ENCODE measurements at regions not wholly inside any gene's neighbourhood (a gene's known extent, or its start where the extent isn't known, plus 50 kb on each side); places are given as distances from the start of the nearest gene placed in this dataset.

GRCh38 chr21:28654406-28654805 lies 338.3 kb downstream of the LTN1 start (continued):
- no peak for TF ChIP-seq E4F1 (CRISPR knock-in tag; IDR thresholded peaks at IDR 0.05; ENCODE audit: borderline replicate concordance)
- TF ChIP-seq UBTF (IDR thresholded peaks at IDR 0.05; ENCODE audit: borderline replicate concordance in 1 of 2, low read depth in 2 of 2, low read length in 2 of 2), result no peak
- TF ChIP-seq XRCC5 (IDR thresholded peaks at IDR 0.05; ENCODE audit: low read depth, low read length), result no peak
- no peak for TF ChIP-seq BRCA1 (IDR thresholded peaks at IDR 0.05)
- no peak for TF ChIP-seq BRCA1 (CRISPR knock-in tag; IDR thresholded peaks at IDR 0.05)
- TF ChIP-seq TSC22D4 (tag; IDR thresholded peaks at IDR 0.05), result no peak

GRCh38 chr21:28644762-28645161 lies 347.9 kb downstream of the LTN1 start:
- TF ChIP-seq CLOCK (CRISPR knock-in tag; IDR thresholded peaks at IDR 0.05; ENCODE audit: borderline replicate concordance) (no peak), HNRNPLL (IDR thresholded peaks at IDR 0.05; ENCODE audit: low read depth, low read length, poor library complexity, severe bottlenecking) (no peak), PHTF2 (CRISPR knock-in tag; IDR thresholded peaks at IDR 0.05) (no peak), NBN (IDR thresholded peaks at IDR 0.05; ENCODE audit: low read depth) (no peak), RUNX1 (IDR thresholded peaks at IDR 0.05; ENCODE audit: low read depth) (no peak), ZNF583 (CRISPR knock-in tag; IDR thresholded peaks at IDR 0.05) (no peak), RFX5 (IDR thresholded peaks at IDR 0.05; ENCODE audit: low read depth, low read length) (no peak), KLF16 (IDR thresholded peaks at IDR 0.05) (no peak)
- ChIA-PET POLR2A (no interaction called here), CTCF (ENCODE audit: low intra/inter-chr PET ratio) (no interaction called here)
- ATAC-seq, result no peak
- Histone ChIP-seq H3K27me3 (ENCODE audit: control insufficient read depth in 2 of 2, insufficient read depth in 2 of 2, low read length in 2 of 2) (no peaks in the 10 kb centered on the region), H4K20me1 (replicated peaks; ENCODE audit: control insufficient read depth, insufficient read depth, low read length) (no peaks in the 10 kb centered on the region), H3K4me3 (no peak overlapping the region), H3K36me3 (ENCODE audit: control insufficient read depth, insufficient read depth, low read length) (no peaks in the 10 kb centered on the region), H3K79me2 (ENCODE audit: control insufficient read depth, insufficient read depth, low read length) (no peaks in the 10 kb centered on the region), H3K9me3 (replicated peaks; ENCODE audit: control insufficient read depth, insufficient read depth, low read depth, low read length) (no peaks in the 10 kb centered on the region), H3K9ac (ENCODE audit: insufficient read depth in 1 of 2, low read depth in 2 of 2, low read length in 2 of 2) (no peak overlapping the region), H2AFZ (ENCODE audit: low read depth, low read length) (no peak overlapping the region), H3K9me1 (ENCODE audit: control insufficient read depth, insufficient read depth, low read length) (no peaks in the 10 kb centered on the region), H3K4me1 (replicated peaks in 1 of 2; ENCODE audit: control insufficient read depth in 2 of 2, insufficient read depth in 2 of 2, low read length in 2 of 2) (no peaks in the 10 kb centered on the region), H3K4me2 (ENCODE audit: insufficient read depth, low read length) (no peak overlapping the region), H3K27ac (ENCODE audit: extremely low read depth, low read depth, low read length) (no peak overlapping the region)
- no TSS peak for BruUV-seq (replicated peaks)
- in situ Hi-C loops (cut with MboI) (no loop called here), intact Hi-C loops (cut with micrococcal nuclease) (no loop called here)
- no peak for FAIRE-seq
- WGBS (ENCODE audit: insufficient coverage, low coverage, missing lambda C conversion rate), result 0% methylated on average over 1 of the region's 1 CpG
- no peak for DNase-seq (ENCODE audit: extremely low read depth in 1 of 4, low spot score in 3 of 4)
